ENCODE measurements at regions not wholly inside any gene's neighbourhood (a gene's known extent, or its start where the extent isn't known, plus 50 kb on each side); places are given as distances from the start of the nearest gene placed in this dataset.

- no peaks in the 10 kb centered on the region for H3K79me2 ChIP-seq
- no peaks in the 10 kb centered on the region for H3K9me3 ChIP-seq (ENCODE audit: low read depth)
- WGBS (ENCODE audit: low lambda C conversion rate, missing lambda C conversion rate), result 84% methylated on average over 1 of the region's 1 CpG
- H3K4me3 ChIP-seq, result no peak overlapping the region
- no peaks in the 10 kb centered on the region for H3K9me2 ChIP-seq (replicated peaks; ENCODE audit: insufficient read depth)
- no peaks in the 10 kb centered on the region for H3K36me3 ChIP-seq (replicated peaks; ENCODE audit: insufficient read depth, low read depth)
- H3K4me2 ChIP-seq, result no peak overlapping the region
- no peaks in the 10 kb centered on the region for H4K20me1 ChIP-seq (ENCODE audit: insufficient read depth, poor library complexity, severe bottlenecking)
- TF ChIP-seq EZH2 (IDR thresholded peaks at IDR 0.05; ENCODE audit: borderline replicate concordance) (no peak), EZH2phosphoT487 (IDR thresholded peaks at IDR 0.05; ENCODE audit: low read depth, severe bottlenecking, unreplicated experiment) (no peak), CTCF (IDR thresholded peaks at IDR 0.05; ENCODE audit: poor library complexity) (no peak)
- no peak overlapping the region for H3K27ac ChIP-seq
- H3K27me3 ChIP-seq, result no peaks in the 10 kb centered on the region
- H2AFZ ChIP-seq, result no peak overlapping the region
- peaks cover 12% of the 10 kb centered on the region for H3K4me1 ChIP-seq (ENCODE audit: insufficient read depth)
- DNase-seq (ENCODE audit: low spot score), result no peak
Measured at GRCh38 chr11:11035331-11035730, 177.5 kb upstream of the ZBED5 start.

- Histone ChIP-seq H3K4me1 (ENCODE audit: insufficient read depth) (peaks cover 12% of the 10 kb centered on the region), H4K20me1 (ENCODE audit: insufficient read depth, poor library complexity, severe bottlenecking) (no peaks in the 10 kb centered on the region), H3K4me3 (no peak overlapping the region), H3K79me2 (no peaks in the 10 kb centered on the region), H3K9me2 (replicated peaks; ENCODE audit: insufficient read depth) (no peaks in the 10 kb centered on the region), H3K4me2 (no peak overlapping the region), H3K9me3 (ENCODE audit: low read depth) (no peaks in the 10 kb centered on the region), H3K36me3 (replicated peaks; ENCODE audit: insufficient read depth, low read depth) (no peaks in the 10 kb centered on the region), H2AFZ (no peak overlapping the region), H3K27me3 (no peaks in the 10 kb centered on the region), H3K27ac (no peak overlapping the region)
- no peak for DNase-seq (ENCODE audit: low spot score)
- TF ChIP-seq EZH2 (IDR thresholded peaks at IDR 0.05; ENCODE audit: borderline replicate concordance) (no peak), EZH2phosphoT487 (IDR thresholded peaks at IDR 0.05; ENCODE audit: low read depth, severe bottlenecking, unreplicated experiment) (no peak), CTCF (IDR thresholded peaks at IDR 0.05; ENCODE audit: poor library complexity) (no peak)
- 70% methylated on average over 5 of the region's 5 CpGs for WGBS (ENCODE audit: low lambda C conversion rate, missing lambda C conversion rate)
Measured at GRCh38 chr11:11034476-11034875, 176.6 kb upstream of the ZBED5 start.

- Histone ChIP-seq H3K9me2 (replicated peaks; ENCODE audit: insufficient read depth) (no peaks in the 10 kb centered on the region), H3K79me2 (no peaks in the 10 kb centered on the region), H3K27me3 (no peaks in the 10 kb centered on the region), H3K9me3 (ENCODE audit: low read depth) (no peaks in the 10 kb centered on the region), H3K4me3 (no peak overlapping the region), H4K20me1 (ENCODE audit: insufficient read depth, poor library complexity, severe bottlenecking) (no peaks in the 10 kb centered on the region), H3K4me2 (no peak overlapping the region), H2AFZ (no peak overlapping the region), H3K27ac (no peak overlapping the region), H3K36me3 (replicated peaks; ENCODE audit: insufficient read depth, low read depth) (no peaks in the 10 kb centered on the region), H3K4me1 (ENCODE audit: insufficient read depth) (no peaks in the 10 kb centered on the region)
- no peak for TF ChIP-seq EZH2 (IDR thresholded peaks at IDR 0.05; ENCODE audit: borderline replicate concordance)
- no peak for TF ChIP-seq EZH2phosphoT487 (IDR thresholded peaks at IDR 0.05; ENCODE audit: low read depth, severe bottlenecking, unreplicated experiment)
- TF ChIP-seq CTCF (IDR thresholded peaks at IDR 0.05; ENCODE audit: poor library complexity), result no peak
- no peak for DNase-seq (ENCODE audit: low spot score)
- WGBS (ENCODE audit: low lambda C conversion rate, missing lambda C conversion rate), result 96% methylated on average over 1 of the region's 1 CpG
Measured at GRCh38 chr11:11032066-11032465, 174.2 kb upstream of the ZBED5 start.

GRCh38 chr11:11029027-11029426 lies 171.2 kb upstream of the ZBED5 start:
- Histone ChIP-seq H3K4me2 (no peak overlapping the region), H3K27me3 (no peaks in the 10 kb centered on the region), H3K4me3 (no peak overlapping the region), H2AFZ (no peak overlapping the region), H3K27ac (no peak overlapping the region), H3K4me1 (ENCODE audit: insufficient read depth) (no peaks in the 10 kb centered on the region), H3K9me2 (replicated peaks; ENCODE audit: insufficient read depth) (no peaks in the 10 kb centered on the region), H3K9me3 (ENCODE audit: low read depth) (no peaks in the 10 kb centered on the region), H4K20me1 (ENCODE audit: insufficient read depth, poor library complexity, severe bottlenecking) (no peaks in the 10 kb centered on the region), H3K79me2 (no peaks in the 10 kb centered on the region), H3K36me3 (replicated peaks; ENCODE audit: insufficient read depth, low read depth) (no peaks in the 10 kb centered on the region)
- 81% methylated on average over 3 of the region's 3 CpGs for whole genome bisulfite sequencing (ENCODE audit: low lambda C conversion rate, missing lambda C conversion rate)
- no peak for DNase-seq (ENCODE audit: low spot score)
- TF ChIP-seq EZH2phosphoT487 (IDR thresholded peaks at IDR 0.05; ENCODE audit: low read depth, severe bottlenecking, unreplicated experiment) (no peak), CTCF (IDR thresholded peaks at IDR 0.05; ENCODE audit: poor library complexity) (no peak), EZH2 (IDR thresholded peaks at IDR 0.05; ENCODE audit: borderline replicate concordance) (no peak)

All from hepatocyte (in vitro differentiated cells).